ENCODE measurements at regions not wholly inside any gene's neighbourhood (a gene's known extent, or its start where the extent isn't known, plus 50 kb on each side); places are given as distances from the start of the nearest gene placed in this dataset.

GRCh38 chr6:40328386-40328985 is 258.7 kb downstream of the LRFN2 start:
- TF ChIP-seq, protein P1, sequence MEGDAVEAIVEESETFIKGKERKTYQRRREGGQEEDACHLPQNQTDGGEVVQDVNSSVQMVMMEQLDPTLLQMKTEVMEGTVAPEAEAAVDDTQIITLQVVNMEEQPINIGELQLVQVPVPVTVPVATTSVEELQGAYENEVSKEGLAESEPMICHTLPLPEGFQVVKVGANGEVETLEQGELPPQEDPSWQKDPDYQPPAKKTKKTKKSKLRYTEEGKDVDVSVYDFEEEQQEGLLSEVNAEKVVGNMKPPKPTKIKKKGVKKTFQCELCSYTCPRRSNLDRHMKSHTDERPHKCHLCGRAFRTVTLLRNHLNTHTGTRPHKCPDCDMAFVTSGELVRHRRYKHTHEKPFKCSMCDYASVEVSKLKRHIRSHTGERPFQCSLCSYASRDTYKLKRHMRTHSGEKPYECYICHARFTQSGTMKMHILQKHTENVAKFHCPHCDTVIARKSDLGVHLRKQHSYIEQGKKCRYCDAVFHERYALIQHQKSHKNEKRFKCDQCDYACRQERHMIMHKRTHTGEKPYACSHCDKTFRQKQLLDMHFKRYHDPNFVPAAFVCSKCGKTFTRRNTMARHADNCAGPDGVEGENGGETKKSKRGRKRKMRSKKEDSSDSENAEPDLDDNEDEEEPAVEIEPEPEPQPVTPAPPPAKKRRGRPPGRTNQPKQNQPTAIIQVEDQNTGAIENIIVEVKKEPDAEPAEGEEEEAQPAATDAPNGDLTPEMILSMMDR (IDR thresholded peaks at IDR 0.05; ENCODE audit: poor library complexity, severe bottlenecking) = peak; percentile 64
- TF ChIP-seq, protein P2, sequence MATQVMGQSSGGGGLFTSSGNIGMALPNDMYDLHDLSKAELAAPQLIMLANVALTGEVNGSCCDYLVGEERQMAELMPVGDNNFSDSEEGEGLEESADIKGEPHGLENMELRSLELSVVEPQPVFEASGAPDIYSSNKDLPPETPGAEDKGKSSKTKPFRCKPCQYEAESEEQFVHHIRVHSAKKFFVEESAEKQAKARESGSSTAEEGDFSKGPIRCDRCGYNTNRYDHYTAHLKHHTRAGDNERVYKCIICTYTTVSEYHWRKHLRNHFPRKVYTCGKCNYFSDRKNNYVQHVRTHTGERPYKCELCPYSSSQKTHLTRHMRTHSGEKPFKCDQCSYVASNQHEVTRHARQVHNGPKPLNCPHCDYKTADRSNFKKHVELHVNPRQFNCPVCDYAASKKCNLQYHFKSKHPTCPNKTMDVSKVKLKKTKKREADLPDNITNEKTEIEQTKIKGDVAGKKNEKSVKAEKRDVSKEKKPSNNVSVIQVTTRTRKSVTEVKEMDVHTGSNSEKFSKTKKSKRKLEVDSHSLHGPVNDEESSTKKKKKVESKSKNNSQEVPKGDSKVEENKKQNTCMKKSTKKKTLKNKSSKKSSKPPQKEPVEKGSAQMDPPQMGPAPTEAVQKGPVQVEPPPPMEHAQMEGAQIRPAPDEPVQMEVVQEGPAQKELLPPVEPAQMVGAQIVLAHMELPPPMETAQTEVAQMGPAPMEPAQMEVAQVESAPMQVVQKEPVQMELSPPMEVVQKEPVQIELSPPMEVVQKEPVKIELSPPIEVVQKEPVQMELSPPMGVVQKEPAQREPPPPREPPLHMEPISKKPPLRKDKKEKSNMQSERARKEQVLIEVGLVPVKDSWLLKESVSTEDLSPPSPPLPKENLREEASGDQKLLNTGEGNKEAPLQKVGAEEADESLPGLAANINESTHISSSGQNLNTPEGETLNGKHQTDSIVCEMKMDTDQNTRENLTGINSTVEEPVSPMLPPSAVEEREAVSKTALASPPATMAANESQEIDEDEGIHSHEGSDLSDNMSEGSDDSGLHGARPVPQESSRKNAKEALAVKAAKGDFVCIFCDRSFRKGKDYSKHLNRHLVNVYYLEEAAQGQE (IDR thresholded peaks at IDR 0.05; ENCODE audit: borderline replicate concordance) = no peak
- TF ChIP-seq SMC3 (conservative IDR thresholded peaks at IDR 0.05; ENCODE audit: poor library complexity) = peak; percentile 70
- TF ChIP-seq TAF1 (IDR thresholded peaks at IDR 0.05; ENCODE audit: low read depth) = no peak
- TF ChIP-seq MXI1 (conservative IDR thresholded peaks at IDR 0.05; ENCODE audit: poor library complexity, severe bottlenecking) = no peak
- TF ChIP-seq EP300 (conservative IDR thresholded peaks at IDR 0.05; ENCODE audit: poor library complexity, severe bottlenecking) = no peak
- no peak for TF ChIP-seq POLR2AphosphoS5 (IDR thresholded peaks at IDR 0.05)

All from neural cell (in vitro differentiated cells).